ENCODE measurements at regions not wholly inside any gene's neighbourhood (a gene's known extent, or its start where the extent isn't known, plus 50 kb on each side); places are given as distances from the start of the nearest gene placed in this dataset.

DNA sequence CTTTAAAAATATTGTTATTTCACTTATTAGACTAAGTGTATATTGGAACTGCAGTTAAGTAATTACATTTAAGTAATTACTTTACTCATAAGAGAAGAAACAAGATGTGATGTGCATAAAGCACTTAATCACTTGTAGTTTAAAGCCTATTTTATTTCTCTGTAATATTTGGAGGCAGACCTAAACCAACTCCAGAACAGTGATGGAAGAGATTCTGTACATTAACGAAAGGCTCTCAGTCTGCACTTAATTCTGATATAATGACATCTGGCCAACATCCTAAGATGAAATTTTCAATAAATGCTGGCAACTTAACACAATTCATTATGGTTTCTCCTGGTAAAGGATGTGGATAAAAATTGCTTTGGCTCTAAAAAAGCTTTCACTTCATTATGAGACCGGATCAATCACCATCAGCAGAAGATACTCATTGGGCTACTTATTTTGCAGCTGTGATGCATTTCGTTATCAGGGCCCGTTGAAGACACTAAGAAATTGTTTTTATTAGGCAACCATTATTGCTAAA, 342.6 kb downstream of the C4orf33 start:
- TF ChIP-seq SNAI2 (CRISPR knock-in tag; IDR thresholded peaks at IDR 0.05) (no peak), ESRRG (CRISPR knock-in tag; IDR thresholded peaks at IDR 0.05) (no peak), ZFP30 (CRISPR knock-in tag; IDR thresholded peaks at IDR 0.05) (no peak), ISL1 (CRISPR knock-in tag; IDR thresholded peaks at IDR 0.05) (0 out of 2 replicates have a peak, but pooled peaks have one; percentile 14), ZC3H10 (CRISPR knock-in tag; IDR thresholded peaks at IDR 0.05) (no peak), ARNTL (CRISPR knock-in tag; IDR thresholded peaks at IDR 0.05; ENCODE audit: borderline replicate concordance, low read depth) (no peak), ZFP3 (CRISPR knock-in tag; IDR thresholded peaks at IDR 0.05) (no peak), PPARA (CRISPR knock-in tag; IDR thresholded peaks at IDR 0.05; ENCODE audit: borderline replicate concordance) (no peak), TCF4 (CRISPR knock-in tag; IDR thresholded peaks at IDR 0.05; ENCODE audit: borderline replicate concordance) (peak; percentile 82; the same call in 1 of the 2 replicates)
- TF ChIP-seq, protein P1, sequence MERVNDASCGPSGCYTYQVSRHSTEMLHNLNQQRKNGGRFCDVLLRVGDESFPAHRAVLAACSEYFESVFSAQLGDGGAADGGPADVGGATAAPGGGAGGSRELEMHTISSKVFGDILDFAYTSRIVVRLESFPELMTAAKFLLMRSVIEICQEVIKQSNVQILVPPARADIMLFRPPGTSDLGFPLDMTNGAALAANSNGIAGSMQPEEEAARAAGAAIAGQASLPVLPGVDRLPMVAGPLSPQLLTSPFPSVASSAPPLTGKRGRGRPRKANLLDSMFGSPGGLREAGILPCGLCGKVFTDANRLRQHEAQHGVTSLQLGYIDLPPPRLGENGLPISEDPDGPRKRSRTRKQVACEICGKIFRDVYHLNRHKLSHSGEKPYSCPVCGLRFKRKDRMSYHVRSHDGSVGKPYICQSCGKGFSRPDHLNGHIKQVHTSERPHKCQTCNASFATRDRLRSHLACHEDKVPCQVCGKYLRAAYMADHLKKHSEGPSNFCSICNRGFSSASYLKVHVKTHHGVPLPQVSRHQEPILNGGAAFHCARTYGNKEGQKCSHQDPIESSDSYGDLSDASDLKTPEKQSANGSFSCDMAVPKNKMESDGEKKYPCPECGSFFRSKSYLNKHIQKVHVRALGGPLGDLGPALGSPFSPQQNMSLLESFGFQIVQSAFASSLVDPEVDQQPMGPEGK (CRISPR knock-in tag; IDR thresholded peaks at IDR 0.05; ENCODE audit: borderline replicate concordance) = no peak
- TF ChIP-seq, protein P2, sequence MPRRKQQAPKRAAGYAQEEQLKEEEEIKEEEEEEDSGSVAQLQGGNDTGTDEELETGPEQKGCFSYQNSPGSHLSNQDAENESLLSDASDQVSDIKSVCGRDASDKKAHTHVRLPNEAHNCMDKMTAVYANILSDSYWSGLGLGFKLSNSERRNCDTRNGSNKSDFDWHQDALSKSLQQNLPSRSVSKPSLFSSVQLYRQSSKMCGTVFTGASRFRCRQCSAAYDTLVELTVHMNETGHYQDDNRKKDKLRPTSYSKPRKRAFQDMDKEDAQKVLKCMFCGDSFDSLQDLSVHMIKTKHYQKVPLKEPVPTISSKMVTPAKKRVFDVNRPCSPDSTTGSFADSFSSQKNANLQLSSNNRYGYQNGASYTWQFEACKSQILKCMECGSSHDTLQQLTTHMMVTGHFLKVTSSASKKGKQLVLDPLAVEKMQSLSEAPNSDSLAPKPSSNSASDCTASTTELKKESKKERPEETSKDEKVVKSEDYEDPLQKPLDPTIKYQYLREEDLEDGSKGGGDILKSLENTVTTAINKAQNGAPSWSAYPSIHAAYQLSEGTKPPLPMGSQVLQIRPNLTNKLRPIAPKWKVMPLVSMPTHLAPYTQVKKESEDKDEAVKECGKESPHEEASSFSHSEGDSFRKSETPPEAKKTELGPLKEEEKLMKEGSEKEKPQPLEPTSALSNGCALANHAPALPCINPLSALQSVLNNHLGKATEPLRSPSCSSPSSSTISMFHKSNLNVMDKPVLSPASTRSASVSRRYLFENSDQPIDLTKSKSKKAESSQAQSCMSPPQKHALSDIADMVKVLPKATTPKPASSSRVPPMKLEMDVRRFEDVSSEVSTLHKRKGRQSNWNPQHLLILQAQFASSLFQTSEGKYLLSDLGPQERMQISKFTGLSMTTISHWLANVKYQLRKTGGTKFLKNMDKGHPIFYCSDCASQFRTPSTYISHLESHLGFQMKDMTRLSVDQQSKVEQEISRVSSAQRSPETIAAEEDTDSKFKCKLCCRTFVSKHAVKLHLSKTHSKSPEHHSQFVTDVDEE (CRISPR knock-in tag; IDR thresholded peaks at IDR 0.05) = 0 out of 2 replicates have a peak, but pooled peaks have one; percentile 48
- TF ChIP-seq, protein P3, sequence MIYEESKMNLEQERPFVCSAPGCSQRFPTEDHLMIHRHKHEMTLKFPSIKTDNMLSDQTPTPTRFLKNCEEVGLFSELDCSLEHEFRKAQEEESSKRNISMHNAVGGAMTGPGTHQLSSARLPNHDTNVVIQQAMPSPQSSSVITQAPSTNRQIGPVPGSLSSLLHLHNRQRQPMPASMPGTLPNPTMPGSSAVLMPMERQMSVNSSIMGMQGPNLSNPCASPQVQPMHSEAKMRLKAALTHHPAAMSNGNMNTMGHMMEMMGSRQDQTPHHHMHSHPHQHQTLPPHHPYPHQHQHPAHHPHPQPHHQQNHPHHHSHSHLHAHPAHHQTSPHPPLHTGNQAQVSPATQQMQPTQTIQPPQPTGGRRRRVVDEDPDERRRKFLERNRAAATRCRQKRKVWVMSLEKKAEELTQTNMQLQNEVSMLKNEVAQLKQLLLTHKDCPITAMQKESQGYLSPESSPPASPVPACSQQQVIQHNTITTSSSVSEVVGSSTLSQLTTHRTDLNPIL (CRISPR knock-in tag; IDR thresholded peaks at IDR 0.05; ENCODE audit: low read depth) = no peak
